Nephron progenitor cell (in vitro differentiated cells): ENCODE measurements at regions not wholly inside any gene's neighbourhood (a gene's known extent, or its start where the extent isn't known, plus 50 kb on each side); places are given as distances from the start of the nearest gene placed in this dataset.
"Not testable (repeated sequence)": the region's sequence is repeated elsewhere in the genome, so short reads cannot be mapped to it uniquely, and the experiment has no call there.

Source experiments
- DNase-seq: peaks from one replicate; pipeline ENCODE4 v3.0.0; 2021
- H3K27ac Mint-ChIP-seq: 2 replicates; pipeline ENCODE4 v1.8.0; 2021; ENCODE audit warnings: mild to moderate bottlenecking, moderate library complexity, mixed read lengths
- H3K27me3 Mint-ChIP-seq: 2 replicates; pipeline ENCODE4 v1.8.0; 2021; ENCODE audit warnings: mild to moderate bottlenecking, low read depth, mixed read lengths; ENCODE audit not compliant: poor library complexity
- H3K36me3 Mint-ChIP-seq: 2 replicates; pipeline ENCODE4 v1.8.0; 2021; ENCODE audit warnings: low read depth, mixed read lengths
- H3K4me1 Mint-ChIP-seq: 2 replicates; pipeline ENCODE4 v1.8.0; 2021; ENCODE audit warnings: mixed read lengths
- H3K4me3 Mint-ChIP-seq: 2 replicates; pipeline ENCODE4 v1.8.0; 2021; ENCODE audit warnings: mild to moderate bottlenecking, moderate library complexity, mixed read lengths
- H3K9me3 Mint-ChIP-seq: 2 replicates; pipeline ENCODE4 v1.8.0; 2021; ENCODE audit warnings: mild to moderate bottlenecking, moderate library complexity, mixed read lengths
- CTCF ChIP-seq: fragments of 200-600 bp; sonication (generic); IDR thresholded peaks from 2 replicates; pipeline ENCODE4 v1.5.0; 2021; ENCODE audit warnings: antibody characterized with exemption

DNA sequence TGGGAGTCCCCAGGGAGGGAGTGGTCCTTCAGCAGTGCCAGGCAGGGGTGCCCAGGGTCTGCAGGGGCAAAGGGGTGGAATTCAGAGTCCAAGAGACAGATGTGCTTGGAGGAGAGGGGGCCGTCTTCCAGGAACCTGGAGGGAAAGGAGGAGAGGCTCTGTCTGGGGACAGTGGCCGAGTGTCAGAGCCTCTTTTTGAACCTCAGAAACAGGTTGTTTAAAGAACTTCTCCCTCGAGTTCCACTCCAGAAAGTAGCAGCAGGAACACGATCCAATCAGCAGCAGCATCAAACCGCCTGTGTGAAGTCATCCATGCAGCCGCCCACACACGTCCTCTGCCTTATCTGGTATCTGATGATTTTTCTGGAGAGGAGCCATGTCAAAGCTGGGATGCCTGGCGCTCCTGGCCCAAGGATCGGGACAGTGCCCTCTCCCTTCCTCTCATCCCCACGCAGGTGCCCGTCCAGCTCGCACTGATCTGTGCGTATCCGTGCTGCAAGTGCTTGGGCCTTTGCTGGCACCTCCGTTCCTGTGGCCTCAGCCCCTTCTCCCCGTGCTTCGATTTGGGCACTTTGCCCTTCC lies 205.1 kb downstream of the NDUFA10 start:
- TF ChIP-seq CTCF = no peak
- Mint-ChIP-seq H3K27ac (no peak overlapping the region), H3K27me3 (peaks cover 16% of the 10 kb centered on the region), H3K36me3 (peaks cover 4% of the 10 kb centered on the region), H3K9me3 (peaks cover 9% of the 10 kb centered on the region), H3K4me3 (peak overlapping the region; percentile 37), H3K4me1 (peaks cover 87% of the 10 kb centered on the region)
- no peak for DNase-seq

DNA sequence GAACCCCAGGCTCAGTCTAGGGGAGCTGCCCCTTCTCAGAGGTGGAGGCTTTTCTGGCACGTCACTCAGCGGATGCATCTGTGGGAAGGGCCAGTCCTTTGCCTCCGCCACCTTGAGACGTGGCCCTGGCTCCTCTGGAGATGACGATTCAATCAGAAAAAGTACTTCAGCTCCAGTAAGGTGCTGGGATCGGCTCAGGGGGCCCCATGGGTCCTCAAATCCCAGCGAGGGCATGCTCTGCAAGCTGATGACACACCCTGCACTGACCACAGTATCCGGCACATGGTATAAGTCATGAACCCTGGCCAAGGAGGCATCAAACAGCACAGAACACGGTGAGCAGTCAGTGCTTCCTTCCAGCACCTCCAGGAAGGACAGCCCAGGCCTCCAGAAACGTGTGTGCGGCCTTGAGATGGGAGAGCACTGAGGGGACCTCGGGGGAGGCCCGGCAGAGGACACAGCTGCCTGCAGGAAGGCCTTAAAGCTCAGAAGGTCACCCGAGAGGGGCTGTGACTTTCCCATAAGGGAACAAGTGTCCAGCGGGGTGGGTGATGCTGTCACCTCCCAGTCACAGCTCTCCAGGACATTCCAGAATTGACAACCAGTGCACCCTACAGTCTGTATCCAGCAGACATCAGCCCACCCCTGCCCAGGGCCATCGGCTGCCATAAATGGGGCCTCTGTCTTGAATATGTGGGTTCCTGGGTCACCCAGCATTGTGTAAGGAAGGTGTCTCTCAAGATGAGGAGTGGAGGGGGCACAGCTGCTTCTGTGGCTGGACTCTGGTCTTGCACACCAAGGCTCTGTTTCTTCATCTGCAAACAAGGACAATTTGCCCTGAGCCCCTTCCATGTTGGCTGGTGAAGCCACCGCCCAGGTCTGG lies 205.8 kb downstream of the NDUFA10 start:
- peaks cover 9% of the 10 kb centered on the region for H3K9me3 Mint-ChIP-seq
- peak overlapping the region; percentile 48 for H3K27ac Mint-ChIP-seq
- H3K4me1 Mint-ChIP-seq = peaks cover 87% of the 10 kb centered on the region
- TF ChIP-seq CTCF = no peak
- no peak overlapping the region for H3K4me3 Mint-ChIP-seq
- H3K27me3 Mint-ChIP-seq = peaks cover 11% of the 10 kb centered on the region
- DNase-seq = no peak
- peaks cover 4% of the 10 kb centered on the region for H3K36me3 Mint-ChIP-seq

DNA sequence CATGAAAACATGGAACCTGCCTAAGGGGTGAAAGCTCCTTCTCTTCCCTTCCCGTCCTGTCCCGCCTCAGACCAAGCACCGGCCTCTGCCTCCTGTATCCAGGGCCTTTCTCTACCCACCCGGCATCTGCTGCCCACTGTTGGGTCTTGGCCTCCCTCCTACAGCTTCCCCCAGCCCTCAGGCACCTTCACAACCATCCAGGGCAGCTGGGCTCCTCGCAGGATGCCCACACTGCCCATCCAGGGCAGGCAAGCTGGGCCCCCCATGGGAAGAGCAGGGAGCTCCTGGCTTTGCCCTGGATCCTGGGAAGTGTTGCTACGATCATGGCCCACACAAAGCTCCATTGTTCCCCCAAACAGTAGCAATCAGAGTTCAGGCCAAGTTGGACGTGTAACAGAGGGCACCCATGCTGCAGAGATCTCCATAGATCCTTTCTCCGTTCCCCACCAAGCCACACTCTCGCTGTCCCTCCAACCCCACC lies 206.6 kb downstream of the NDUFA10 start:
- Mint-ChIP-seq H3K4me1 (peaks cover 87% of the 10 kb centered on the region), H3K27me3 (peaks cover 11% of the 10 kb centered on the region), H3K4me3 (no peak overlapping the region), H3K27ac (peak overlapping the region; percentile 48), H3K9me3 (peaks cover 9% of the 10 kb centered on the region), H3K36me3 (peaks cover 4% of the 10 kb centered on the region)
- DNase-seq = no peak
- TF ChIP-seq CTCF = no peak

GRCh38 chr2:239818086-239818485 lies 207.1 kb downstream of the NDUFA10 start:
- DNase-seq = no peak
- Mint-ChIP-seq H3K36me3 (peaks cover 4% of the 10 kb centered on the region), H3K27ac (no peak overlapping the region), H3K4me3 (no peak overlapping the region), H3K4me1 (peaks cover 87% of the 10 kb centered on the region), H3K9me3 (peaks cover 9% of the 10 kb centered on the region), H3K27me3 (peaks cover 11% of the 10 kb centered on the region)
- no peak for TF ChIP-seq CTCF

DNA sequence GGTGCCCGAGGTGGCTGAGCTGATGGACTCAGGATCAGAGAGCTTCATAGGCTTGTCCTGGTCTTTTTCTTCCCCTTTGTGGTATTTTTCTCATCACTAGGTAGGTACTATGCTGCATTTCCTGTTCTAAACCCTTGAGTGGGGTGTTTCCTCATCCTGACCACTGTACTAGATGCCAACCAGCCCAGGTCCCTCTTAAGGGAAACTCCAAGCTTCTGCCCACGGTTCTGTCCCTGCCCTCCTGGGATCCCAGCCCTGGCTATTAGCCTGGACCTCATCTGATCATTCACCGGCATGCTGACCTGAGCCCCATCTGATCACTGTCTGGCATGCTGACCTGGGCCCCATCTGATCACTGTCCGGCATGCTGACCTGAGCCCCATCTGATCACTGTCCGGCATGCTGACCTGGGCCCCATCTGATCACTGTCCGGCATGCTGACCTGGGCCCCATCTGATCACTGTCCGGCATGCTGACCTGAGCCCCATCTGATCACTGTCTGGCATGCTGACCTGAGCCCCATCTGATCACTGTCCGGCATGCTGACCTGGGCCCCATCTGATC lies 207.6 kb downstream of the NDUFA10 start:
- DNase-seq, H3K36me3 Mint-ChIP-seq, H3K9me3 Mint-ChIP-seq, H3K4me3 Mint-ChIP-seq, H3K27ac Mint-ChIP-seq: not testable (repeated sequence)
- peaks cover 87% of the 10 kb centered on the region for H3K4me1 Mint-ChIP-seq
- peaks cover 11% of the 10 kb centered on the region for H3K27me3 Mint-ChIP-seq
